ENCODE measurements at regions not wholly inside any gene's neighbourhood (a gene's known extent, or its start where the extent isn't known, plus 50 kb on each side); places are given as distances from the start of the nearest gene placed in this dataset.

- no peak for DNase-seq
Observed at GRCh38 chr9:79279356-79279755, 292.4 kb upstream of the TLE4 start.

- DNase-seq, result no peak
Observed at GRCh38 chr9:79280691-79281090, 291.1 kb upstream of the TLE4 start.

GRCh38 chr9:79284081-79284480 lies 287.7 kb upstream of the TLE4 start:
- no peak for DNase-seq

GRCh38 chr9:79286992-79287707 lies 284.6 kb upstream of the TLE4 start:
- DNase-seq, result no peak

- no peak for DNase-seq
Observed at GRCh38 chr9:79287708-79288290, 284.0 kb upstream of the TLE4 start.

- DNase-seq, result no peak
Observed at GRCh38 chr9:79289856-79290255, 281.9 kb upstream of the TLE4 start.

GRCh38 chr9:79292731-79293280 lies 279.0 kb upstream of the TLE4 start:
- DNase-seq, result no peak

- no peak for DNase-seq
Observed at GRCh38 chr9:79300068-79300467, 271.7 kb upstream of the TLE4 start.

- no peak for DNase-seq
Observed at GRCh38 chr9:79301085-79301484, 270.7 kb upstream of the TLE4 start.

GRCh38 chr9:79301551-79302391 lies 270.0 kb upstream of the TLE4 start:
- DNase-seq, result no peak

- DNase-seq, result no peak
Observed at GRCh38 chr9:79302569-79302968, 269.2 kb upstream of the TLE4 start.

GRCh38 chr9:79308012-79308411 lies 263.8 kb upstream of the TLE4 start:
- DNase-seq, result no peak

- no peak for DNase-seq
Observed at GRCh38 chr9:79312686-79313421, 258.9 kb upstream of the TLE4 start.

GRCh38 chr9:79325501-79325900 lies 246.3 kb upstream of the TLE4 start:
- DNase-seq, result no peak

GRCh38 chr9:79329861-79330260 lies 241.9 kb upstream of the TLE4 start:
- DNase-seq, result no peak

- DNase-seq, result no peak
Observed at GRCh38 chr9:79334001-79334400, 237.8 kb upstream of the TLE4 start.

GRCh38 chr9:79334711-79335110 lies 237.1 kb upstream of the TLE4 start:
- no peak for DNase-seq

- no peak for DNase-seq
Observed at GRCh38 chr9:79335987-79336386, 235.8 kb upstream of the TLE4 start.

GRCh38 chr9:79341561-79341960 lies 230.2 kb upstream of the TLE4 start:
- no peak for DNase-seq

- no peak for DNase-seq
Observed at GRCh38 chr9:79346350-79347020, 225.3 kb upstream of the TLE4 start.

GRCh38 chr9:79352322-79352721 lies 219.4 kb upstream of the TLE4 start:
- DNase-seq, result no peak

GRCh38 chr9:79353856-79354520 lies 217.8 kb upstream of the TLE4 start:
- no peak for DNase-seq

Data from T-helper 1 cell (primary cell).